ES-I3 (cell line): ENCODE measurements at regions not wholly inside any gene's neighbourhood (a gene's known extent, or its start where the extent isn't known, plus 50 kb on each side); places are given as distances from the start of the nearest gene placed in this dataset.

Source experiments
- H3K36me3 ChIP-seq: 2 replicates; pipeline ENCODE4 v1.6.1; 2013; ENCODE audit warnings: mild to moderate bottlenecking, low read length, control low read depth, moderate library complexity; ENCODE audit not compliant: insufficient read depth
- H3K4me1 ChIP-seq: 2 replicates; pipeline ENCODE4 v1.6.1; 2013; ENCODE audit warnings: mild to moderate bottlenecking, control low read depth, low read length; ENCODE audit not compliant: insufficient read depth
- H3K9ac ChIP-seq: 2 replicates; pipeline ENCODE4 v1.6.1; 2013; ENCODE audit warnings: low read depth, mild to moderate bottlenecking, low read length, moderate library complexity
- H3K9me3 ChIP-seq: 2 replicates; pipeline ENCODE4 v1.6.1; 2013; ENCODE audit warnings: mild to moderate bottlenecking, low read length, moderate library complexity; ENCODE audit not compliant: control insufficient read depth, insufficient read depth

DNA sequence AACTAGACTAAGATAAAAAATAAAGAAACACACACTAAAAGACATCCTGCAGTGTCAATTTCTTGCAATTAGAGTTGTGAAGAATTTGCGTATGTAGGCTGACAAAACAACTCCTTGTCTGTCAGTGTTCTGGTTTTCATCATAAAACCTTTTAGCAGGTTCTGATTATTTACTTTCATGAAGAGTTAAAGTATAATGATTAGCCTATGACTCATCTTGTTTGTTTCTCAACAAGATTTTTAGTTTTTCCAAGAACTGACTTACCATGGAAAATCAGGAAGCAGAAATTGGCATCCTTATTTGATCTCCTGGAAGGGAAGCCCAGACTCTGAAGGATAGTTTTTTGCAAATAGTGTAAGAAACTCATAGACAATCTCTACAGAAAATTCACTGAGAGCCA lies 848.7 kb upstream of the PCDH9 start:
- H3K9me3 ChIP-seq = no peaks in the 10 kb centered on the region
- H3K4me1 ChIP-seq = no peaks in the 10 kb centered on the region
- H3K9ac ChIP-seq = no peak overlapping the region
- no peaks in the 10 kb centered on the region for H3K36me3 ChIP-seq

DNA sequence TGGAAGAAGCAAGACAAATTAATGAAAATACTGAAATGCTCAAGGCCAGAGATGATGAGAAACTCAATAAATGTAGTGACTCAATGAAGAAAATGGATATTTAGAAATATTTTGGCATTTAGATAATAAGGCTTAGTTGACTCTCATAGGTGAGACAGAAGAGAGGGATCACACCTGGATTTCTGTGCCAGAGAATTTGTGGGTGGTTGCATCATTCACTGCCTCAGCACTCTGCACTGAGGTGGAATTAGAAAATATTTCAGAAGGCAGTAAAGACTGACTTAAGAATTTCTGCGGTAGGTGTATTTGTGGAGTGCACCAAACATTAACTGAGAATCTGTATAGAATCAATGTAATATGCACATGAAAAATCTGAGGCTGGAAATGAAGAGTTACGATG lies 848.3 kb upstream of the PCDH9 start:
- Histone ChIP-seq H3K9ac (no peak overlapping the region), H3K9me3 (no peaks in the 10 kb centered on the region), H3K4me1 (no peaks in the 10 kb centered on the region), H3K36me3 (no peaks in the 10 kb centered on the region)

GRCh38 chr13:68076046-68076445 lies 845.9 kb upstream of the PCDH9 start:
- Histone ChIP-seq H3K9ac (no peak overlapping the region), H3K36me3 (no peaks in the 10 kb centered on the region), H3K4me1 (no peaks in the 10 kb centered on the region), H3K9me3 (no peaks in the 10 kb centered on the region)

DNA sequence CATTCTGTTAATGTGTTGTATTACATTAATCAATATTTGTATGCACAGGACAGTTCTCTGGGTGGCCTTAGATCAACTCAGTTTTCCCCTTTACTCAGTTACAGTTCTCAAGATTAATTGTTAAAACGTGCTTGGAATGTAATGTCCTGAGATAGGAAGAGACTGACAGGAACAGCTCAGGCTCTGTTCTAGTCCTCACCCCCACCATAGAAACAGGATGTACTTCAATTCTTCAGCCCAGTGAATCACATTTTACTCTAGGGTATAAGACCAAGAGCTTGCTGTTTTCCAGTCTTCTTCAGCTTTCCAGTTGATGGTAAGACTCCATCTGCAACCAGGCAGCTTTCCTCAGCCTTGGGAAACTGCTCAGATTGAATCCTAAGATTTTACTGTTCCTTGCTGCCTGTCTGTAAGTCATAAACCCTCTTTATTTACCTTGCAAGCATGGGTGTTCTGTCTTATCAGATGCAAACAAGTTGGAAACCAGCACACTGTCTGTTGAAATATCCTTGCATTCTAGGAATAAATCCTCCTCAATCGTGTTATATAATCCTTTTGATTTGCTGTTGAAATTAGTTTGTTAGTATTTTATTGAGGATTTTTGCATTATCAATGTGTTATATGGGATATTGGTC lies 836.9 kb upstream of the PCDH9 start:
- H3K9ac ChIP-seq = no peak overlapping the region
- no peaks in the 10 kb centered on the region for H3K9me3 ChIP-seq
- H3K36me3 ChIP-seq = no peaks in the 10 kb centered on the region
- H3K4me1 ChIP-seq = no peaks in the 10 kb centered on the region

GRCh38 chr13:68064001-68064770 lies 834.0 kb upstream of the PCDH9 start:
- Histone ChIP-seq H3K4me1 (no peaks in the 10 kb centered on the region), H3K9me3 (no peaks in the 10 kb centered on the region), H3K36me3 (no peaks in the 10 kb centered on the region), H3K9ac (no peak overlapping the region)

DNA sequence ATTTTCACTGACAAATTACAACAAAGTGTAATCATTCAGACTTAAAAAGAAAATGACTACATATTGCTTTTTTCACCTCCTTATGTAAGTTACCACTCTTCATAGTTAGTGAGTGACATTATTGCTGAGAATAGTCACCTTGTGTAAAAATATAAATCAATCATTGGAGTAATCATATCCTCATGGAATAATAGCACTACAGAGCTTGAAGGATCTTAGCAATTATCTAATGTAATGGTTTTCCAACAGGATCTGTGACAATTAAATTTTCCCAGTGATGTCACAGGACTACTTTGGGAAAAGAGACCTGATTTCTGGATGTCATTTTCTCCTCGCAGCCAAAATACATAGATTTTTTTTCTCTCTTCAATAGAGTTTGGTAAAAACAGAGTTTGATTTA lies 833.0 kb upstream of the PCDH9 start:
- H3K36me3 ChIP-seq = no peaks in the 10 kb centered on the region
- no peaks in the 10 kb centered on the region for H3K4me1 ChIP-seq
- no peak overlapping the region for H3K9ac ChIP-seq
- H3K9me3 ChIP-seq = peaks cover 3% of the 10 kb centered on the region; the same call in 1 of the 2 replicates

DNA sequence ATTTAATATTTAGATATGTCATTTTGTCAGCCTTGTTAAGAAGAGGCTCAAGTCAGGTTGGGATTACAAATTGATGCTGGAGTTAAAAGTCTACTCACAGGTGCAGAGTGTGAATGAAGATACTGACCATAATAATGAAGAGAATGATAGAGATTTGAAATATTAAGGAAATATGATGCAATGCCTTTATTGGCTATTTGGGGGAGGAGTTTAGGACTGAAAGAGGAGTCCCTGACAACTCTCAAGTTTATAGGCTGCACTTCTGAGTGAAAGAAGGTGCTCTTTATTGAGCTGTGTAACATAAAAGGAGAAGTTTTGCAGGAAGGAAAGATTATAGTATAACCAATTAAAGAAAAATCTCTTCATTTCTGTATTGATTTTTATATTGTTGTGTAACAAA lies 827.7 kb upstream of the PCDH9 start:
- no peaks in the 10 kb centered on the region for H3K36me3 ChIP-seq
- no peak overlapping the region for H3K9ac ChIP-seq
- H3K9me3 ChIP-seq = peaks cover 11% of the 10 kb centered on the region
- H3K4me1 ChIP-seq = no peaks in the 10 kb centered on the region

DNA sequence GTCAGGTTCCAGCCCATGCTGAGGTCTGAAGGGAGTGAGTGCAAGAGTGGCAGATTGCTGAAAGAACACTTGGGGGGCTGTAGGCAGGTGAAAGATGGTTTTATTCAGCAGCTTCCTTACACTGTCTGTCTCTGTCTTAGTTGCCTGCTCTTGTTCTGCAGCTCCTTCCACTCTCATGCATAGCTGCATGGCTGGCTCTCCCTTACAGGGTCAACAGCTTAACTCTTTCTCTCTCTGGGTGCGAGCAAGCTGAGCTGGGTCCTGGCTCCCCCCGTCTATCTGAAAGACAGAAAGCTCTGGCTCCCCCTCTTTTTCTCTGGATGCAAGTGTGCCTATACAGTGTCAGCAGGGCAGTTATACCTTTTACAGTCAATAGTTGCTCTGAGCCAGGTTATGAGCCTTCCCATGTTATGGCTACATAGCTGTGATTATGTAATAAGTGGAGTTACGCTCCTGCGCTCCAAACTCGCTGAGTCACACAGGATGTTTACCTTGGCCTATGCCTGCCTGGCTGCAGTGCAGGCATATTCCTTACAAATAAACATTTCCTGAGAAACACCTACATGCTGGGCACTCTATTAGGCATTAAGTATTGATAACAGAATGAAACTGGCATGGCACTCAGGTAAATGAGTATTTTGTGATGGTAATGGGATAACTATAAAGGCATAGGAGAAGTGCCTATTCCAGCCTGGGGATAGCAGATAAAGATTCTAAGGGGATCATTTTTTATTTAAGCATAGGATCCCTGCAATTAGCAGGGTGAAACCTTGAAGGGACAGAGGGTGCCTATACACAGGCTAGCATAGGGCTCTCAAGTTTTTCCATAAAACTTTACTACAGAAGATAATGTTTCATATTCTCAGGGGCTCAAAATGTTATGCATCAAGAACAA lies 826.9 kb upstream of the PCDH9 start:
- peaks cover 11% of the 10 kb centered on the region for H3K9me3 ChIP-seq
- H3K36me3 ChIP-seq = no peaks in the 10 kb centered on the region
- no peak overlapping the region for H3K9ac ChIP-seq
- no peaks in the 10 kb centered on the region for H3K4me1 ChIP-seq

DNA sequence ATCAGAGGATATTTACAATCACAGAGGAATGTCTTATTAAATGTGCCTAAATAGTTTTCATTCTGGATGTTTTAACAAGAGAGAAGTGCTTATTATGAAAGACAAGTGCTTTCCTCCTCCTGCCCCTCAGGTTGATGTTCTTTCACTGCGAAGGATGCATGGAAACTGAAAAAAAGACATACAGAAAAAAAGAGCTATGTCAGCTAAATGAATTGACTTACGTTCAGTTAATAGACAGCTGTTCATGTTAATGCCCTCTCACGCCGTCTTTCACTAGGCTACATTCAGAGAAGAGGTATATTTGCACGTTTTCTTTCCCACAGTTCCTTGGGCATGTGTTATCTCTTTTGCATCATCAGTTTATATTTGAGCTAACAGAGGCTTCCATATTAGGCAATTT lies 821.8 kb upstream of the PCDH9 start:
- no peak overlapping the region for H3K9ac ChIP-seq
- H3K36me3 ChIP-seq = no peaks in the 10 kb centered on the region
- H3K4me1 ChIP-seq = no peaks in the 10 kb centered on the region
- peaks cover 4% of the 10 kb centered on the region for H3K9me3 ChIP-seq

- no peak overlapping the region for H3K9ac ChIP-seq
- H3K36me3 ChIP-seq = no peaks in the 10 kb centered on the region
- no peaks in the 10 kb centered on the region for H3K9me3 ChIP-seq
- no peaks in the 10 kb centered on the region for H3K4me1 ChIP-seq
Observed at GRCh38 chr13:68050761-68051160, 820.6 kb upstream of the PCDH9 start.

DNA sequence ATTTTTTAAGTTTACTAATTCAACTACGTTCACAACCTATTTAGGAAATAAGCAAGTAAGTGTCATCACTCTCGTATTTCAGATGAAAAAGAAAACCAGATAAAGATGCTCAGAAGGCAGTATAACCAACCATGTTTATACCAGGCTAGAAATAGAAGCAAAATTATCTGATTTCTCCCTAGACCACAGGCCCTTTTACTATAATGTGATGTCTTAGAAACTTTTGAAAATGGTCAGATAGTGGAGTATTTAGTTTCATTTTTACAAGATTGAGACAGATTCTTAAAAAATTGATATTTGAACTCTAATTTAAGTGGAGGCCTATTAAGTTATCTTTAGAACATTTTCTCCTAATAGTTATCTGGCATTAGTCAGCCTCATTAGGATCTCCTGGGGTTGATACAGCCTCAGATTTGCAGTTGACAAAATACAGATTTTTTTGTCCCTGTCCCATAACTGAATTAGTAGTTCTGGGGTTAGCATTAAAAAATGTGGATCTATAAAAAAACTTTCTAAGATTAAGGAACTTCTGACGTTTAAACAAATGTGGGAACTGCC lies 818.7 kb upstream of the PCDH9 start:
- H3K9ac ChIP-seq = no peak overlapping the region
- H3K4me1 ChIP-seq = no peaks in the 10 kb centered on the region
- no peaks in the 10 kb centered on the region for H3K36me3 ChIP-seq
- no peaks in the 10 kb centered on the region for H3K9me3 ChIP-seq

DNA sequence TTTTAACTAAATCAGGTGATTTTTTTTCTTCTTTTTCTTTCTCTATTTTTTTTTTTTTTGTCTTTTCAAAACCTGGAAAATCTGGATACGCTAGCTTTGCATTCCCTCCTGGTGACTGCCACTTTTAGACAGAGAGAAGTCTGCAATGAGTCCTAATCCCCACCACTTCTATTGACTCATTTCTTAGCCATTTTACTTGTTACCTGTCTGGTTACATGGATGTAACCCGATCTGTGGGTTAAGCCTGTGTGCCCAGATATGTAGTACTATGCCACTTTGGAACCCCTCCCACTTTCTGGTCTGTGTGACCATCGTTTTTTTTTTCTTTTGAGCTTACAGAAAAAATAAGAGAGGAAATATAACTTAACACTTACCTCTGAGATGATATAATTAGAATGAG lies 817.8 kb upstream of the PCDH9 start:
- Histone ChIP-seq H3K9me3 (no peaks in the 10 kb centered on the region), H3K9ac (no peak overlapping the region), H3K4me1 (no peaks in the 10 kb centered on the region), H3K36me3 (no peaks in the 10 kb centered on the region)

DNA sequence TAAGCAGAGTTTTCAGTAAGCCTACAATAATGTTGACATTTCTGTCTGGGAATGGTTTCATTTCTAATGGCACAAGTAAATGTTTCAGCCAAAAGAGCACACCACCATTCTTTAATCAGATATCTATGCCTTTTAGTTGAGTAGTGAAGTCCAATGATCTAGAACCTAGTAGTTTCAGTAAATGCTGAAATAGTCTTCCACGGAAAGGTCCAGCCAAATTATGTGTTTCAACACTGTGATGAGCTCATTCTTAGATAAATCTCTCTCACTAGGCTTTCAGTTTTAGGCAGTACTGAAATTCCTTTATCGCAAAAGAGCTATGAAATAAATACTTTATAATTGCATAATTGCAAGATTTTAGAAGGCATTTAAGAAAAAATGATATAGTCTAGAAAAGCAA lies 816.8 kb upstream of the PCDH9 start:
- Histone ChIP-seq H3K9me3 (no peaks in the 10 kb centered on the region), H3K9ac (no peak overlapping the region), H3K4me1 (no peaks in the 10 kb centered on the region), H3K36me3 (no peaks in the 10 kb centered on the region)

DNA sequence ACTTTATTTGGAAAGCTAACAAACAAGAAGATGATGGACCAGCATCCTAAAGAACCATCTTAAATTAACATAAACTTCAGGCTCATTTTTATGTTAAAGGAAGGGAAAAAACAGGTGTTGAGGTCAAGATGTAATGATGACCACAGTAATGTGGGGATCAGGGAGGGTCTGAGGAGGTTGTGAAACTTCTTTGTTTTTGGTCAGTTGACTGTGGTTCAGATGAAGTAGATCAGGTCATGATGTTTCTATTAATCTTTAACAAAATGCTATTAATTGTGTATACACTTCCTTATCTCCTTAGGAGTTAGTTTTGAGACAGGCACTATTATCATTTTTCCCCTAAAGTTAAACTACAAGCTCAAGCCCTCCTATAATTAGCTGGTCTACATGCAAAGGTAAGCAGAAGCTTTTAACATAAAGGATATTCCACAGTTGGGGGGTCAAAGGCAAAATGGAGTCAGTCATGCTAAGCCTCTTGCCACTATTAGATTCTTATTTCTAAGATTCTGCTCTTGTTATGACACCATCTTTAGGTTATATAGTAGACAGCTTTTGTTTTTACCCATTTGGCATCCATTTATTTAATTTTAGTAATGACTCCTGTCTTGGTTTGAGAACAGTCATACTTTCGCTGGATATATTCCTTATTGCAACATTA lies 800.1 kb upstream of the PCDH9 start:
- H3K36me3 ChIP-seq = no peaks in the 10 kb centered on the region
- H3K4me1 ChIP-seq = no peaks in the 10 kb centered on the region
- no peak overlapping the region for H3K9ac ChIP-seq
- no peaks in the 10 kb centered on the region for H3K9me3 ChIP-seq
